DOHH2 (cell line): ENCODE measurements at regions not wholly inside any gene's neighbourhood (a gene's known extent, or its start where the extent isn't known, plus 50 kb on each side); places are given as distances from the start of the nearest gene placed in this dataset.

Experiments
- H3F3A ChIP-seq: fragments of 200-600 bp; sonication (generic), shearing (Covaris generic); 2 replicates; pipeline ENCODE4 v1.6.0; 2016; ENCODE audit warnings: antibody characterized with exemption, mild to moderate bottlenecking; ENCODE audit not compliant: control insufficient read depth, insufficient read depth
- H3K27ac ChIP-seq: fragments of 200-600 bp; sonication (generic); 2 replicates; pipeline ENCODE4 v1.5.1; 2014; ENCODE audit warnings: low read depth, mild to moderate bottlenecking, low read length, moderate library complexity
- H3K27me3 ChIP-seq: fragments of 200-600 bp; sonication (generic); 2 replicates; pipeline ENCODE4 v1.6.1; 2014; ENCODE audit warnings: mild to moderate bottlenecking, low read length, mixed read lengths; ENCODE audit not compliant: control insufficient read depth
- H3K36me3 ChIP-seq: fragments of 200-600 bp; sonication (generic); 2 replicates; pipeline ENCODE4 v1.6.1; 2014; ENCODE audit warnings: mild to moderate bottlenecking, low read length, moderate library complexity, mixed read lengths; ENCODE audit not compliant: control insufficient read depth
- H3K4me1 ChIP-seq: fragments of 200-600 bp; sonication (generic); 2 replicates; pipeline ENCODE4 v1.6.1; 2014; ENCODE audit warnings: mild to moderate bottlenecking, low read length, mixed read lengths; ENCODE audit not compliant: control insufficient read depth
- H3K4me2 ChIP-seq: fragments of 200-600 bp; sonication (generic); 2 replicates; pipeline ENCODE4 v1.6.0; 2014; ENCODE audit warnings: mild to moderate bottlenecking, low read length, moderate library complexity
- H3K4me3 ChIP-seq: fragments of 200-600 bp; sonication (generic); 2 replicates; pipeline ENCODE4 v1.5.1; 2014; ENCODE audit warnings: mild to moderate bottlenecking, low read length, mixed read lengths
- H3K79me2 ChIP-seq: fragments of 200-600 bp; sonication (generic); 2 replicates; pipeline ENCODE4 v1.6.1; 2014; ENCODE audit warnings: mild to moderate bottlenecking, low read length, mixed read lengths; ENCODE audit not compliant: control insufficient read depth
- H3K9me2 ChIP-seq: fragments of 200-600 bp; sonication (generic); replicated peaks from 2 replicates; pipeline ENCODE4 v1.6.1; 2014; ENCODE audit warnings: mild to moderate bottlenecking, low read length, mixed read lengths; ENCODE audit not compliant: control insufficient read depth
- H3K9me3 ChIP-seq: fragments of 200-600 bp; sonication (generic); 2 replicates; pipeline ENCODE4 v1.6.1; 2014; ENCODE audit warnings: antibody characterized with exemption, low read length, mixed read lengths; ENCODE audit not compliant: control insufficient read depth, insufficient read depth
- H4K20me1 ChIP-seq: fragments of 200-600 bp; sonication (generic); 2 replicates; pipeline ENCODE4 v1.6.0; 2014; ENCODE audit warnings: low read depth, mild to moderate bottlenecking, antibody characterized with exemption, low read length, moderate library complexity; ENCODE audit not compliant: control insufficient read depth, insufficient read depth
- CTCF ChIP-seq: fragments of 200-600 bp; sonication (generic); IDR thresholded peaks from one replicate; pipeline ENCODE4 v1.5.1; 2014; ENCODE audit warnings: antibody characterized with exemption, mild to moderate bottlenecking, low read depth, low read length; ENCODE audit not compliant: poor library complexity, severe bottlenecking
- EZH2phosphoT487 ChIP-seq: fragments of 200-600 bp; sonication (generic); IDR thresholded peaks from 2 replicates; pipeline ENCODE4 v1.6.1; 2017; ENCODE audit warnings: borderline replicate concordance, mild to moderate bottlenecking, antibody characterized with exemption, low read length, moderate library complexity, mixed read lengths

DNA sequence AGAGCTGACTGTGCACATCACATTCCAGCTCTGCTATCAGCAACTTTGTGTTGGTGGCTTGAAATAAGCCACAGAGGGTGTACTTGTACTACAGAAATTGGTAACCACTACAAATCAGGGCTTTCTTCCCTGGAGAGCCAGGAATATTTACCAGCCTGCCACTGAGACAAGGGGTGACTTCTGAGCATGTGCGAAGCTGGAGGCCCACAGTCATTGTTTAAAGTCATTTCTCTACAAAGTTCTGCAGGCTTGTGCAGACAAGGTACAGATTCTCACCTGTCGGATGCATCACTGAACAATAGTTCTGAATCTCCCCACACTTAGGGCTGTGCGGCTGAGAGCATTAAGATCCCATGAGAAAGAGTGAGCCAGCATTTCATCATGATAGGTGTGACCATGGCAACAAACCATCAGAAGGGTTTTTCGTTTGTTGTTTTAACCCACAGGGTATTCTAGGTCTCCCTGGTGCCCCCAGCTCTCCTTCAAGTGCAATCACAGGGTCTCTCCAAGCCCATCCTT is 292.8 kb downstream of the CDC5L start:
- Histone ChIP-seq H3K4me1 (no peaks in the 10 kb centered on the region), H3K27ac (no peak overlapping the region), H3K36me3 (no peaks in the 10 kb centered on the region), H3K79me2 (no peaks in the 10 kb centered on the region), H3K4me2 (no peak overlapping the region), H3K9me2 (no peaks in the 10 kb centered on the region), H3F3A (no peaks in the 10 kb centered on the region), H4K20me1 (no peaks in the 10 kb centered on the region), H3K27me3 (no peaks in the 10 kb centered on the region), H3K4me3 (no peak overlapping the region), H3K9me3 (no peaks in the 10 kb centered on the region)
- TF ChIP-seq CTCF = no peak
- no peak for TF ChIP-seq EZH2phosphoT487

DNA sequence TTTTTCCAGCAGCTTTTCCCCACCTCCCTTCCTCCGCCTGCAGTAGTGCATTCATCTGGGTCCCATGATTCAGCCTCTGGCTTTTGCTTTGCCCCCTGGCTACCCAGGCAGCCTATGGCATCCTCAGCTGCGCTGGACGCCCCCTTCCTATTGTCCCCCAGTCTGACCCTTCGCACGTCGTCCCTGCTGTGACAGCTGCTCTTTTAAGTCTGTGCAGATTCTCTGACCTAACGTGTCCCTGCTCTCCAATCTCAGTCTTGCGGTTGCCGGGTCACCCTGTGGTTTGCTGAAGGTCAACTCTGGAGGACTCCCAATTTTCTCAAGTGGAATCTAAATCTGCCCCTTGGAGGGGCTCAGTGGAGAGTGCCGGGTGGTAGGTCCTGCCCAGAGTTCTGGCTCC is 294.3 kb downstream of the CDC5L start:
- no peaks in the 10 kb centered on the region for H4K20me1 ChIP-seq
- H3K9me3 ChIP-seq = no peaks in the 10 kb centered on the region
- H3F3A ChIP-seq = no peaks in the 10 kb centered on the region
- no peaks in the 10 kb centered on the region for H3K9me2 ChIP-seq
- H3K4me2 ChIP-seq = no peak overlapping the region
- H3K27me3 ChIP-seq = no peaks in the 10 kb centered on the region
- H3K36me3 ChIP-seq = no peaks in the 10 kb centered on the region
- TF ChIP-seq EZH2phosphoT487 (no peak), CTCF (no peak)
- H3K79me2 ChIP-seq = no peaks in the 10 kb centered on the region
- H3K27ac ChIP-seq = no peak overlapping the region
- no peak overlapping the region for H3K4me3 ChIP-seq
- no peaks in the 10 kb centered on the region for H3K4me1 ChIP-seq

DNA sequence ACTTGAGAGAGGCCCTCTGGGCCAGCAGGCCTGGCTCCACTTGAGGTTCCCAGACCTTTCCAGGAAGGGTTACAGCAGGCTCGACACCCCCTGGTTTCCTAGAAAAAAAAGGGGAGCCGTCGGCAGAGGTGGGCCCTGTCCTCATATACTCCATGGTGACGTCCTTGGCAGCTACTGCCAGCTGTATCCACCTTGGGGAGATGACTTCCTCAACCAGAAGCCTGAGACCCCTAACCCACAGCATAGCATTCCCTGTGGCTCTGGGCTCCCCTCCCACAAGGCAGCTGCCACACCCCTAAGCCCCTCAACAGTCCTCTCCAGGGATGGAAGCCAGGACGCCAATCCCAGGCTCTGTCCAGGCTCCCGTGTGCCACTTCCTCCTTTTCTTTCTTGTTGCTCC is 294.8 kb downstream of the CDC5L start:
- Histone ChIP-seq H3K4me1 (no peaks in the 10 kb centered on the region), H3K9me3 (no peaks in the 10 kb centered on the region), H3F3A (no peaks in the 10 kb centered on the region), H4K20me1 (no peaks in the 10 kb centered on the region), H3K27me3 (no peaks in the 10 kb centered on the region), H3K36me3 (no peaks in the 10 kb centered on the region), H3K9me2 (no peaks in the 10 kb centered on the region), H3K27ac (no peak overlapping the region), H3K4me2 (no peak overlapping the region), H3K4me3 (no peak overlapping the region), H3K79me2 (no peaks in the 10 kb centered on the region)
- no peak for TF ChIP-seq CTCF
- no peak for TF ChIP-seq EZH2phosphoT487
